ENCODE measurements at regions not wholly inside any gene's neighbourhood (a gene's known extent, or its start where the extent isn't known, plus 50 kb on each side); places are given as distances from the start of the nearest gene placed in this dataset.

DNA sequence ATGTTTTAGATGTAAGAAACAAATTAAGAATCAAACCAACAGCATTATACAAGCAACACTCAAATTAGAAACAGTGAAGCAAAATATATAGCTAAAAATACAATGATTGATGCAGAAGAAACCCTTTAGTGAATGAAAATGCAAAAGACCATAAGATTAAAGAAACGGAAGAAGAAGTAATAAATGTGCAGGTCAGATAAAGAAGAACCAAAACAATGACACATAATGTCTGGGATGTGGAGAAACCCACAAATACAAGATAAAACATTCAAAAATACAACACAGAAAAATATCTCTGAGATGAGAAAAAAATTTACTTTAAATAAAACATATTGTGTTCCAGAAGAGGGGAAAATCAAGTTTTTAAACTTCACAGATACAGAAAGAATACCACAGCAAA lies 73.4 kb upstream of the AVPR1A start:
- DNase-seq: no peak

GRCh38 chr12:63223128-63223527 lies 72.1 kb upstream of the AVPR1A start:
- DNase-seq: no peak

DNA sequence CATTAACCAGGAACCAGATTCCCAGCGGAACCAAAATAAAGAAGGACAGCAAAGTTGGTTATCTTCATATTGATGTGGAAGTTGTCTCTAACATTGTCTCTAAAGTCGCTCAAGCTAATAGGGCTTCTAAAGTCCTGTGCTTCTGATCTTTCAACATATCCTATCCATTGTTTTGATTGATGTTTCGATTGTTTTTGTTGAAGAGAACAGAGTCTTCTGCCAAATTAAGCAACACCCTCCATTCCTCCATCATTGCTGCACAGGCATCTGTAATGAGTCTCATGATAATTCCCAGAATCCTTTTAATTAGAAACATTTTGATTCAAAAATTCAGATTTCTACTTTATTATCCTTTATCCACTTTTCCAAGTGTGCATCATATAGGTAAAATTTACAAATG lies 71.6 kb upstream of the AVPR1A start:
- DNase-seq: no peak

DNA sequence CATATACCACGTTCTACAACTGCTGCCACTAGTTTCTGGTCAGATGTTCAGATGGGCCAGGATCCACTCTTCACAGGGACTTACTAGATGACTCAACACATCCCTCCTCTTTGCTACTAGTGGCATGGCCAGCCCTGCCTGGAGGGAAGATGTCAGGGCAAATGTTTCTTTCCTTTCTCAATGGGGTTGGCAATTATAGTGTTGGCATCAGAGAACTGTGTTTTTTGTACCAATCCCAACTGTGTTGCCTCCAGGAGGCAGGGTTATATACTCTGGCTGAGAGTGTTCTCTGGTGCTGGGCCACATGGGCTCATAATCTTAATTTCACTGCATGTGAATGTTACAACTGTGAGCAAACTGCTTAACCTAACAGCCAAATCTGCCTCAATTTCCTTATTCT lies 69.9 kb upstream of the AVPR1A start:
- no peak for DNase-seq

GRCh38 chr12:63212316-63212715 lies 61.3 kb upstream of the AVPR1A start:
- DNase-seq: no peak

DNA sequence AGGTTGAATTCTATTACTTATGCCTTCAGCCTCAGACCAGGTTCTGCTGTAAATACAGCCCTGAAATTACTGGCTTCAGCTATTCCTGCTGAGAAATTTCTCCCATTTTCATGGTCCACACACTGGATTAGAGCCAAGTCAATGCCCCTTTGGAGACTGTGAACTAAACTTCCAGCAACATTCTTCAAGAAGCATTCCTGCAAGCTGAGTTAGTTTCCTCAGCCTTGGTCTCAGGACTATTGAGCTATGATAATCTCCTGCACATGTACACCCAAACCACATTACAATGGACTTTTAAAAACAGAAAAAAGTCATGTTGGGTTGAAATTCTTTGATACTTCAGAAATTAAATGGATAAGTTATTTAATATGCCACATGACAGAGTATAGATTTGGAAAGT lies 58.0 kb upstream of the AVPR1A start:
- DNase-seq: no peak

- no peak for DNase-seq
These were observed 55.9 kb upstream of the AVPR1A start for GRCh38 chr12:63206909-63207308.

GRCh38 chr12:63206494-63206893 lies 55.5 kb upstream of the AVPR1A start:
- DNase-seq: no peak

Measured in DMS 273 treated with DMSO at 0.1 percent for 48 hours (cell line).